SHP77 (cell line): ENCODE measurements at regions not wholly inside any gene's neighbourhood (a gene's known extent, or its start where the extent isn't known, plus 50 kb on each side); places are given as distances from the start of the nearest gene placed in this dataset.

Experiments used
- DNase-seq, 2 experiments: peaks; one replicate each; lab custom pipeline; 2025; lab: John Stamatoyannopoulos, UW

DNA sequence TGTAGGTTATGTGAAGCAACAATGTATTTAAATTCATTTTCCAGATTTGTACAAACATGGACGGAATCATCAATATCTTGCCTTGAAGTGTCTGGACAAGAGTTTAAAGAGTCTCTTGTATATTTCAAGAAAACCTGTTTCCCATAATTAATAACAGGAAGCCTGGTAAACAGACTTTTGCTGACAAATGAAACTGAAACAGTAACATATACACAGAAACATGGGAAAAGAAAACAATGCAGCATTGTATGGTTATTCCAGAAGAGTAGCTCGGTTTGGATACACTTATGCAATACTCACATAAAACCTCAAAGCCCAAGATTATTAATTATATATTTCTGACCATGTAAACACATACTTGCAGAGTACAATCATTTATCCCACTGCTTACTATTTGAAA, 265.5 kb downstream of the PTPRC start:
- no peak for DNase-seq

DNA sequence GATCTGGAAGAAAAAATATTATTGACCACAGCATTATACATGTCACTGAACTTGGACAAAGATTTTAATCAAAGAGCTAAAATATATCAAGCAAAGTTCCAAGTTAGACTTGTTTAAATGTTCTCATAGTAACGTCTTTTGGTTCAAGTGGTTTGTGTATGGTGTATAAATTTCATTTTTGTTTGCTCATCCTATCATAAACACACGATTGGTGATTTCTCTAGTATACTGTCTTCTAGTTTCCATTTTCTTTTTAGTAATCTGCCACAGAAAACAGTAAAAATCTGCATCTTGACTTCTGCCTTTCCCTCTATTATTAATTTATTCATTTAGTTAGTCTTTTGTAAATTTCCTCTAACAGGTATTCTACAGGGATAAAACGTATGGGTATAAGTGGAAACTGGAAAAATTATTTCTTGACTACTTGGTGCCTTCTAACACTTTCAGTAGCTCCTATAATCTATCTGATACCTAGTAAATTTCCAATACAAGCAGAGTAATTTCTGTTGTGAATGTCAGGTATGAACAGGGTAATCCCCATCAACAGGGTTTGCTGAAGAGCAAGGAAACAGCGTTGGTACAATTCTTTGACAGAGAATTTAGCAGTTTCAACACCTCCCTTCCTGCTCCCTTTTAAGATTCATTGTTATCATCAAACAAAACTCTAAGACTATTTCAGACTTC, 268.0 kb downstream of the PTPRC start:
- DNase-seq: no peak

GRCh38 chr1:198907423-198907746, 268.5 kb downstream of the PTPRC start:
- no peak for DNase-seq

- DNase-seq: no peak
These were observed 270.2 kb downstream of the PTPRC start for GRCh38 chr1:198908995-198909394.

- DNase-seq: no peak
These were observed 271.1 kb downstream of the PTPRC start for GRCh38 chr1:198909973-198910372.

GRCh38 chr1:198910816-198911215, 272.0 kb downstream of the PTPRC start:
- DNase-seq: no peak

GRCh38 chr1:198912046-198912445, 273.2 kb downstream of the PTPRC start:
- DNase-seq: no peak

DNA sequence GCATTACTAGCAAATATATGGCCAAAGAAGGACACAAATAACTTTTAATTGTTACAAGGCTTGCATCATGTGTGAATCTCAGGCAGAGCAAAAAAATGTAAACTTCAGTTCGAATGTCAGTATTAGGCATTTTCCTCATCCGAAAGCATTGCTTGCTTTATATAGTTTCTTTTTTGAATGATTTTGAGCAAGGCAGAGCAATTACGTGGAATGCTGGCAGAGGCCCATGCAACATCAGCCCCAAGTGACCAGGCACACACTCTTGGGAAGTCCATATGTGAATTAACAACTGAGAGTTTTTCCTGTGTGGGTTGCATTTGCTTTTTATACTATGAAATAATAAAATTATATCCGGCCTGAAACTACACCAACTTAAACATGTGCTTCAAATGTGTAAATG, 274.8 kb downstream of the PTPRC start:
- DNase-seq: no peak

GRCh38 chr1:198915327-198916231, 276.7 kb downstream of the PTPRC start:
- DNase-seq: no peak

- DNase-seq: no peak
These were observed 278.4 kb downstream of the PTPRC start for GRCh38 chr1:198917226-198917625.

DNA sequence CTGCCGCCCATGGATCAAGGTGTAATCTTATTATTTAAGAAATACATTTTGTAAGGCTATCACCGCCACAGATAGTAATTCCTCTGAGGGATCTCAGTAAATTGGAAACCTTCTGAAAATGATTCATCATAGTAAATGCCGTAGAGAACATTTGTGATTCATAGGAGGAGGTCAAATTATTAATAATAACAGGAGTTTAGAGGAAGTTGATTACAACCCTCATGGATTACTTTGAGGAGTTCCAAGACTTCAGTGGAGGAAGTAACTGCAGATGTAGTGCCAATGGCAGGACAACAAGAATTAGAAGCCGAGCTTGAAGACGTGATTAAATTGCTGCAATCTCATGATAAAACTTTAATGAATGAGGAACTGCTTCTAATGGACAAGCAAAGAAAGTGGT, 280.1 kb downstream of the PTPRC start:
- DNase-seq: no peak

GRCh38 chr1:198919667-198920398, 281.0 kb downstream of the PTPRC start:
- DNase-seq: no peak

- no peak for DNase-seq
These were observed 284.0 kb downstream of the PTPRC start for GRCh38 chr1:198922638-198923430.

- no peak for DNase-seq
These were observed 285.2 kb downstream of the PTPRC start for GRCh38 chr1:198923993-198924392.

DNA sequence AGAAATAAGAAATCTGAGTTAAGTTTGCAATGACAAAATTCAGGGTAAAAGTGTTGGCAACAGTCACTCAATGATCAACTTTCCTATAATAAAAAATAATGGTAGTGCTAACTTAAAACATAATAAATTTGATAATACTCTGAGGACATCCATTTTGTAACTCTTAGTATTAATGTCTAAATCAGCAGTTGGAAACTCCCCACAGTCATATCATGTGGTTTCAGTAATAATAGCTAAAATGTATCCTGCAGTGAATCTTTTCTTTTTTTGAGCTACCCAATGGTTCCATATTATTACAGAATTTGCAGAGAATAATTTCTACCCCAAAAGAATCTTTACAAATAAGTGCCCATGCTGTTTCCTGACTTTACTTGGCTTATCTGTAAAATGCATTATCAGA, 286.7 kb downstream of the PTPRC start:
- DNase-seq: no peak

DNA sequence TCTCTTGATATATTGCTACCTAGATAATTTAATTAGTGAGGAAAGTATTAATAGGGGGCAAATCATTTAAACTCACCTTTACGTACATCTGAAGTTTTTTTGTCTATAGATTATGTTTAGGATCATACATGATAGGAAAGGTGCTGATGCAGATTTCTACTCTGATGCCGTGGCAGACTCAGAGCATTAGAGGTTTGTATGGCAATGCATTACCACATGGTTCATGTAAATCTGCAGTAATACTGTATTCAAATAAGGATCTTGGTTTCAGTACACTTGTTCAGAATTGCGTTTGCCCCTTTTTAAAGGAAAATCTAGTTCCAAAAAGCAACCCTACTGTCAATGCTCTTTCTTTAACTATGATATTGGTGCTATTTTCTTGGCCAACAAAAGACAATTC, 288.3 kb downstream of the PTPRC start:
- DNase-seq: no peak

DNA sequence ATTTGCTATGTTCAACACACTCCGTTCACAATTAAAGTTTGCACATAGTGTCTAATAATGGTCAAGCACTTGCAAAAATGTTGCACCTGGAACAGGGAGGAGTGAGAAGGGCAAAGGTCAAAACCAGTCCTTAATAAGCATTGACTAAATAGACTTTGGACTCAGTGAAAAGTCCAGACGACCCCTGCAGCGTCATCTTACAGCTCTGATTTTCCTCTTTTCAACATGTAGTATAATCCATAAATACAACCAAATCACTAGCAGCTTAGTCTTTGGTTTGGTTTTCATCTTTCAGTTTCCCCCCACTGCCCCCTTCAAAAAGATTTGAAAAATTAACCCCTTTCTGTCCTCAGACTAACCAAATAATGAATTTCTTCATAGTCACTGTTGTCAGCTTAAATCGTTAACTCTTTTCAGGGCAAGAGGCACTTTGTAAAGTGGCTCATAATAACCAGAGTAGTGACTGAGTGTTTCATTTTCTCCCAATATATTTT, 290.3 kb downstream of the PTPRC start:
- no peak for DNase-seq

DNA sequence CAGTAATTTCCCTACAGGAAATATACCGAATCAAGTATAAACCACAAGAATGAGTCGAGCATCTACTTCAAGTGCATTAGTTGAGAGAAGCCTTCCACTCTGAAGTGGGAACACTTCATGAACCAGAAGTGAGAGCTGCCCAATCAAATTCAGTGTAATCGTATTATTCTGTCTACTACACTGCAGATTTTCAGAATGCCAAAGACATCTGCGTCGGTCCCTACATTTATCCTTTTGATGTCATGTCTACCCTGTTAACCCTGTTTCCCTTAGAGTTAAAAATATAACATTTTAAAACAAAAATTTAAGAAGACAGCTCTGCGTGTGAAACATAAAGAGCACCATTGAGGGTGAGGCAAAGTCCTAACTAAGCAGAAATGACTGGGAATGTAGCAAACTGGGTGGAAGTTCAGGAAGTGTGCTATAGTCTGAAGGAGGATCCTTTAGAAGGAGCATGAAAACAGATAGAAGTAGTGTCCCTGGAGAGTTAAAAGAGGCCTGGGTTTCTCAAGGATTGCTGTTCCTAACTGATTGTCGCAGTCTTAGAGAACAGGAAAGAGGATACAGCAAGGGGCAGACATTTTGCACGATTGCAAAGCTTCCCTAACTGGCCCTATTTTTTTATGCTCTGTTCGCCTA, 291.2 kb downstream of the PTPRC start:
- peak; percentile 14 to 21 for DNase-seq

GRCh38 chr1:198932351-198932991, 293.6 kb downstream of the PTPRC start:
- DNase-seq: peak in 1 of 2 experiments; percentile 20

DNA sequence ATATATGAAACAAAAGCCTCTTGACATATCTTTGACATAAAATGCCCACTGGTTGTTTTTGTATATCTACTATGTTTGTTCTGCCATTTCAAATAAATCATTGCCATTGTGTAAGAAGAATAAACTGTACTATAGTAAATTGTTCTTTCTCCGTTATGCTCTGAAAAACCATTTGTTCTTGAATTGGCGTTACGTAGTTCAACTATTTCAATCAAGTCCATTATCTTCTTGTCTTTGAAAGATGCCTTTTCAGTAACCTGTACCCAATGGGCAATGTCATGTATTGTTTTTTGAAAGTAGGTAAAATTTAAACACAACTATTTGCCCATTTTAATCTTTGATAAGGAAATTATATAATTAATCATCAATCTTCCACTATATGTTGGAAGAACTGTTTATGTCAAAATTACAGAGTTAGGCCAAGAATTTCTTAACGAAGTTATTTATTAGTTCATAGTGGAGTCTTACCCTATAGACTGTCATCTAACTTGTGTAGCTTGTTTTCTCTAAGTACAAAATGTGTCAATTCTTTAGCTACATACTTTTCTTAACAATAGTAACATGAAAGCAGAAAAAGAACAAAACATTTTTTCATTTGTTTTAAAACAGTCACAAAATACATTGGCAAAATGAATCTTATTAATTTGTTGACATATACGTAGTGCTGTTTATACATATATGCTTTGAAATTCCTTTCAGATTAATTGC, 294.8 kb downstream of the PTPRC start:
- DNase-seq: no peak
